ENCODE measurements at regions not wholly inside any gene's neighbourhood (a gene's known extent, or its start where the extent isn't known, plus 50 kb on each side); places are given as distances from the start of the nearest gene placed in this dataset.
"Not testable (repeated sequence)": the region's sequence is repeated elsewhere in the genome, so short reads cannot be mapped to it uniquely, and the experiment has no call there.

GRCh38 chr5:74482523-74482922, 158.0 kb downstream of the ENC1 start:
- TF ChIP-seq CTCF (IDR thresholded peaks at IDR 0.05; ENCODE audit: extremely low read depth, missing control alignments) = no peak
- DNase-seq (ENCODE audit: low spot score) = no peak

GRCh38 chr5:74481357-74481756, 159.2 kb downstream of the ENC1 start:
- DNase-seq (ENCODE audit: low spot score) = not testable (repeated sequence)

- no peak for TF ChIP-seq CTCF (IDR thresholded peaks at IDR 0.05; ENCODE audit: extremely low read depth, missing control alignments)
- no peak for DNase-seq (ENCODE audit: low spot score)
Observed at GRCh38 chr5:74480201-74480600, 160.3 kb downstream of the ENC1 start.

DNA sequence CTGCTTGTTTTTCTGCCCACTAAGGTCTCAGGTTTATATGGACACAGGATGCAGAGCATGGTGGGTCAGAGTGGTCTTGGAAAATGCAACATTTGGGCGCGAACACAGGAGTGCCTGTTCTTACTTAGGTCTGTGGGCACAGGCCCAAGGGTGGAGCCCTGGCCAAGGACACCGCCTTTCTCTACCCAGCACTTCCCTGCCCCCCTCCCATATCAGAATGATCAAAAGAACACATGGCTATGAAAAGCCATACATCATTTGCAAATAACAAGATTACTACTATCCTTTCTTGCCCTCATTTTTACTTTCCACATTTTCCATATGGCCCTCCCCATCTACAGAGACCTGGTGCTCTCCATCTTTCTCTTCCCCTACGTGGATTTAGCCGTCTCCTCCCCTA, 162.2 kb downstream of the ENC1 start:
- no peak for DNase-seq (ENCODE audit: low spot score)
- no peak for TF ChIP-seq CTCF (IDR thresholded peaks at IDR 0.05; ENCODE audit: extremely low read depth, missing control alignments)

- DNase-seq (ENCODE audit: low spot score) = no peak
Observed at GRCh38 chr5:74477761-74478160, 162.8 kb downstream of the ENC1 start.

GRCh38 chr5:74476819-74477453, 163.6 kb downstream of the ENC1 start:
- TF ChIP-seq CTCF (IDR thresholded peaks at IDR 0.05; ENCODE audit: extremely low read depth, missing control alignments) = no peak
- DNase-seq (ENCODE audit: low spot score) = no peak

More at GRCh38 chr5:74477761-74478160, 162.8 kb downstream of the ENC1 start:
- TF ChIP-seq CTCF (IDR thresholded peaks at IDR 0.05; ENCODE audit: extremely low read depth, missing control alignments) = no peak

GRCh38 chr5:74476046-74476818, 164.3 kb downstream of the ENC1 start:
- no peak for TF ChIP-seq CTCF (IDR thresholded peaks at IDR 0.05; ENCODE audit: extremely low read depth, missing control alignments)
- DNase-seq (ENCODE audit: low spot score) = no peak

DNA sequence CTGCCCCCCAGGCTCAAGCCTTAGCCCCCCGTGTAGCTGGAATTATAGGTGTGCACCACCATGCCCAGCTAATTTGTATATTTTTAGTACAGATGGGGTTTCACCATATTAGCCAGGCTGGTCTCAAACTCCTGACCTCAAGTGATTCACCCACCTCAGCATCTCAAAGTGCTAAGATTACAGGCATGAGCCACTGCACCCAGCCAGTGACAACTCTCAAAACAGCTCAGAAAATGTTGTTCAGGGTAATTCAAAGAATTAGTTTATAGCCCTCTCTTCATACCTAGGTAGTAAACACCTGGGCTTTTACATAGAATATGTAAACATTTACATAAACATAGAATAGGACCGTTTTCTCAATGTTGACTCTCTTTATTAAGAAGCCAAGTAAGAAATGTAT, 168.7 kb downstream of the ENC1 start:
- TF ChIP-seq CTCF (IDR thresholded peaks at IDR 0.05; ENCODE audit: extremely low read depth, missing control alignments) = no peak
- DNase-seq (ENCODE audit: low spot score) = no peak

Data from GM20000 (cell line).